HCT116 (cell line): ENCODE measurements at regions not wholly inside any gene's neighbourhood (a gene's known extent, or its start where the extent isn't known, plus 50 kb on each side); places are given as distances from the start of the nearest gene placed in this dataset.

Source experiments
- ATAC-seq: fragments of 200-7000 bp; cut with Tn5 transposase; 2 replicates; pipeline ENCODE4 v1.9.1; 2020; ENCODE audit warnings: mild to moderate bottlenecking, moderate library complexity
- BruUV-seq: library from RNA; stranded (reverse); fragments of 400-500 nt; replicated peaks from 2 replicates; lab custom pipeline; 2021; lab: Mats Ljungman, UMichigan
- CTCF ChIA-PET: fragments of 300-600 bp; sonication (Branson Sonifier 250); formaldehyde crosslinking; loops from one replicate; lab custom pipeline; 2021; ENCODE audit warnings: antibody characterized with exemption; lab: Charles Lee
- POLR2A ChIA-PET: fragments of 300-600, 350-600 bp; sonication (Branson Sonifier 250); formaldehyde crosslinking; loops from one replicate; lab custom pipeline; 2021; ENCODE audit warnings: antibody characterized with exemption; lab: Charles Lee
- RAD21 ChIA-PET, 2 experiments: fragments of 300-600 bp; sonication (Branson Sonifier 250); formaldehyde crosslinking; loops; one replicate each; lab custom pipeline; 2023; ENCODE audit warnings: low total read pairs in 2 of 2; ENCODE audit not compliant: uncharacterized antibody in 2 of 2, unreplicated experiment in 2 of 2, low non-redundant PET in 1 of 2; lab: Charles Lee
- DNase-seq: peaks from one replicate; pipeline ENCODE4 v3.0.0-alpha.2; 2010; ENCODE audit warnings: low read depth, low spot score
- H2AFZ ChIP-seq: fragments of 200-600 bp; shearing (Covaris generic), sonication (generic); 2 replicates; pipeline ENCODE4 v1.6.1; 2017; ENCODE audit warnings: low read depth, mixed run types, mixed read lengths, antibody characterized with exemption, low read length; ENCODE audit not compliant: poor library complexity, severe bottlenecking
- H3K27ac ChIP-seq: 2 replicates; pipeline ENCODE4 v1.5.1; 2012; ENCODE audit warnings: low read depth, low read length
- H3K27me3 ChIP-seq: fragments of 200-600 bp; sonication (generic); 2 replicates; pipeline ENCODE4 v1.6.1; 2016; ENCODE audit warnings: mixed run types, low read length, mixed read lengths; ENCODE audit not compliant: insufficient read depth
- H3K36me3 ChIP-seq, 2 experiments: fragments of 200-500 bp in 1 of 2; fragments of 200-600 bp in 1 of 2; sonication (Bioruptor generic) in 1 of 2; sonication (generic) in 1 of 2; 2 replicates each; pipeline versions ENCODE4 v1.5.1 to v1.6.1; 2014 to 2016; ENCODE audit warnings: low read length in 2 of 2, inconsistent platforms in 1 of 2, mixed read lengths in 1 of 2, mixed run types in 1 of 2; ENCODE audit not compliant: insufficient read depth in 2 of 2, control insufficient read depth in 1 of 2
- H3K4me1 ChIP-seq, 2 experiments: fragments of 200-600 bp in 1 of 2; sonication (generic) in 1 of 2; 2 replicates each; pipeline versions ENCODE4 v1.5.1 to v1.6.1; 2012 to 2017; ENCODE audit warnings: low read length in 2 of 2, inconsistent platforms in 1 of 2, mild to moderate bottlenecking in 1 of 2, mixed read lengths in 1 of 2, mixed run types in 1 of 2, moderate library complexity in 1 of 2; ENCODE audit not compliant: insufficient read depth in 2 of 2, control insufficient read depth in 1 of 2
- H3K4me2 ChIP-seq: fragments of 200-600 bp; sonication (generic); 2 replicates; pipeline ENCODE4 v1.6.1; 2017; ENCODE audit warnings: mixed run types, low read length, mixed read lengths
- H3K4me3 ChIP-seq, 2 experiments: fragments of 200-600 bp in 1 of 2; sonication (generic) in 1 of 2; replicated peaks in 1 of 2; 2 replicates each; pipeline ENCODE4 v1.5.1; 2011 to 2016; ENCODE audit warnings: low read length in 2 of 2, control low read depth in 1 of 2, low read depth in 1 of 2, mild to moderate bottlenecking in 1 of 2, mixed read lengths in 1 of 2, mixed run types in 1 of 2
- H3K79me2 ChIP-seq: fragments of 200-600 bp; sonication (generic); 2 replicates; pipeline ENCODE4 v1.6.1; 2017; ENCODE audit warnings: mild to moderate bottlenecking, mixed run types, low read length, moderate library complexity, mixed read lengths; ENCODE audit not compliant: insufficient read depth
- H3K9ac ChIP-seq: fragments of 200-600 bp; sonication (generic); 2 replicates; pipeline ENCODE4 v1.6.1; 2016; ENCODE audit warnings: low read length, mixed read lengths
- H3K9me2 ChIP-seq: fragments of 200-600 bp; sonication (generic), shearing (Covaris generic); 2 replicates; pipeline ENCODE4 v1.6.1; 2017; ENCODE audit warnings: mixed run types, mild to moderate bottlenecking, moderate library complexity; ENCODE audit not compliant: insufficient read depth
- H3K9me3 ChIP-seq, 2 experiments: fragments of 200-500 bp in 1 of 2; fragments of 200-600 bp in 1 of 2; sonication (Bioruptor generic) in 1 of 2; sonication (generic) in 1 of 2; 2 replicates each; pipeline ENCODE4 v1.6.1; 2014 to 2017; ENCODE audit warnings: low read length in 2 of 2, mixed read lengths in 2 of 2, inconsistent platforms in 1 of 2, low read depth in 1 of 2, mild to moderate bottlenecking in 1 of 2, mixed run types in 1 of 2, moderate library complexity in 1 of 2; ENCODE audit not compliant: control insufficient read depth in 1 of 2, insufficient read depth in 1 of 2
- H4K20me1 ChIP-seq: fragments of 200-600 bp; sonication (generic), shearing (Covaris generic); 2 replicates; pipeline ENCODE4 v1.6.1; 2017; ENCODE audit warnings: mixed run types, mild to moderate bottlenecking, moderate library complexity; ENCODE audit not compliant: insufficient read depth
- CBX3 ChIP-seq: IDR thresholded peaks from 2 replicates; pipeline ENCODE4 v1.6.1; 2012; ENCODE audit warnings: low read depth
- CEBPB ChIP-seq: IDR thresholded peaks from 2 replicates; pipeline ENCODE4 v1.6.1; 2012; ENCODE audit warnings: low read depth
- EZH2phosphoT487 ChIP-seq: fragments of 200-600 bp; IDR thresholded peaks from 2 replicates; pipeline ENCODE4 v1.6.1; 2018; ENCODE audit warnings: antibody characterized with exemption, borderline replicate concordance
- FOSL1 ChIP-seq: IDR thresholded peaks from 2 replicates; pipeline ENCODE4 v1.6.1; 2012; ENCODE audit warnings: low read depth
- MAX ChIP-seq: IDR thresholded peaks from 2 replicates; pipeline ENCODE4 v1.6.1; 2012
- SP1 ChIP-seq: IDR thresholded peaks from 2 replicates; pipeline ENCODE4 v1.6.1; 2012; ENCODE audit warnings: low read depth
- SRF ChIP-seq: IDR thresholded peaks from 2 replicates; pipeline ENCODE4 v1.6.1; 2012; ENCODE audit warnings: low read depth
- ZFX ChIP-seq: fragments of 450-650 bp; IDR thresholded peaks from 2 replicates; pipeline ENCODE4 v1.6.1; 2017
- ZNF274 ChIP-seq: fragments of 200-500 bp; sonication (Bioruptor generic); IDR thresholded peaks from 2 replicates; pipeline ENCODE4 v1.6.1; 2014; ENCODE audit warnings: mild to moderate bottlenecking, low read depth, low read length, inconsistent platforms
- intact Hi-C: fragments of 100-400 bp; cut with micrococcal nuclease; formaldehyde crosslinking; loops from 2 replicates; pipeline ENCODE4 v1.10.0; 2022

DNA sequence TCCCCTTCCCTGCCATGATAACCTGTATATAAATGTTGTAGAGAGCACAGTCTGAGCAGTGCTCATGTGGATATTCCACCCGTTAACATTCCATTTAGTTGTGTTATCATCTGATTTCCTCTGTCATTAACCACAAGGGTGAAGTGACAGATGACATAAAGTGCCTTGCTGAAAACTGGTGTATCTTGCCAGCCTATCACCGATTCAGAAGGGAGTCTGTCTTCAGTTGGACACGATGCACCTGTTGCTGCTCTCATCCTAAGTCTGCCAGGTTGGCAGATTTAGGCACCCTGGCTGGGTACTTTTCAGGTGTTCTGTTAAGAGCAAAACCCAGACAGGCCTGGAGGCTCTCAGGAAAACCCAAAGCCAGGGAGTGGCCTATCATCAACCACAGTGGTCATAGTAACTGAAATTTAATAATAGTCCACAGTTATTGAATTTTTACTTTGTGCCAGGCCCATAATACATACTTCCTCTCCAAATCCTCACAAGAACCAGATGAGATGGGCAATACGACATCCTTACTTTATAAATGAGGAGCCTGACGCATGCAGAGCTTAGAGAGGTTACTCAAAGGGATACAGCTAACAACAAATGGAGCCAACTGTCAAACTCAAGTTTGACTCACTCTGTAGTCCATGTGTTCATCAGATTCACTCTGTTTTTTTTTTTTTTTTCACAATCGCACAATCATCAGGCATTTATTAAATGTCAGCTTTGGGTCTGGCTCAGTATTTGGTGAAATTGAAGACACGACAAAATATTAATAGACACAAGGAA, 100.7 kb upstream of the SPRY4 start:
- no peak for ATAC-seq
- Histone ChIP-seq H3K9me3 (no peaks in the 10 kb centered on the region), H3K9me2 (no peaks in the 10 kb centered on the region), H3K4me2 (no peak overlapping the region), H3K4me3 (no peak overlapping the region), H3K79me2 (no peaks in the 10 kb centered on the region), H4K20me1 (no peaks in the 10 kb centered on the region), H3K4me1 (peaks cover 24 to 29% of the 10 kb centered on the region in 2 experiments), H3K36me3 (no peaks in the 10 kb centered on the region; a peak in 1 of 4 replicates), H3K27ac (no peak overlapping the region), H3K9ac (no peak overlapping the region), H3K27me3 (no peaks in the 10 kb centered on the region), H2AFZ (no peak overlapping the region)
- CTCF ChIA-PET, result no interaction called here
- DNase-seq, result no peak
- RAD21 ChIA-PET, result no interaction called here
- POLR2A ChIA-PET, result no interaction called here
- no peak for TF ChIP-seq SP1
- 0 out of 2 replicates have a peak, but pooled peaks have one; percentile 17 for TF ChIP-seq CBX3
- intact Hi-C loops, result no loop called here
- BruUV-seq, result no TSS peak

DNA sequence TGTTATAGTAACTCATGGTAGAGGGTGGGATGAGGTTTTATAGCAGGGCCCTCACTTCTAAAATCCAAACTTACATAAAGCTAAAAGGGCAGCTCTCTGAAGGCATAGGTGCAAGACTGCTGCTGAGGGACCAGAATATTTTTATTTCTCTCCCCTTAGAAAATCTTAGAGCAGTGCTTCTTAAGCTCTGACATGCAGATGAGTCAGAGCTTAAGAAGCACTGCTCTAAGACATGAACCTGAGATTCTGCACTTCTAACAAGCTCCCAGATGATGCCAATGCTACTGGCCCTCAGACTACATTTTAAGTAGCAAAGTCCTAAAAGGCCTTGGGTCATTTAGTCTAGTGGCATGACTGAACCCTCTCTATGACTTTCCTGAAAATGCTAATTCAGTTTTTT, 97.6 kb upstream of the SPRY4 start:
- ChIA-PET RAD21 (no interaction called here), CTCF (interaction anchor here (0.7 to 1.6 kb wide), 6 partner anchors 9 to 270 kb away, joined by 3 to 5 read pairs (median 4); no protein-coding TSS in a partner anchor), POLR2A (interaction anchor here (0.7 to 1.5 kb wide), 6 partner anchors 9 to 50 kb away, joined by 3 to 4 read pairs (median 4); no protein-coding TSS in a partner anchor)
- Histone ChIP-seq H4K20me1 (no peaks in the 10 kb centered on the region), H3K36me3 (no peaks in the 10 kb centered on the region), H3K4me1 (peaks cover 18 to 30% of the 10 kb centered on the region in 2 experiments)
- DNase-seq (no peak), ATAC-seq (peak; percentile 71)
- no peak for TF ChIP-seq EZH2phosphoT487
- TF ChIP-seq SRF, result no peak
- no peak for TF ChIP-seq ZNF274
- no peak for TF ChIP-seq ZFX
- TF ChIP-seq CEBPB, result no peak
- TF ChIP-seq FOSL1, result peak; percentile 46; the same call in 1 of the 2 replicates
- no peak for TF ChIP-seq MAX
- TF ChIP-seq, all 23 proteins: peak for 1
- Histone ChIP-seq H3K9ac (0 out of 2 replicates have a peak overlapping the region, but pooled peaks have one; percentile 26), H2AFZ (no peak overlapping the region), H3K27ac (peak overlapping the region; percentile 30; the same call in 1 of the 2 replicates), H3K9me3 (no peaks in the 10 kb centered on the region), H3K79me2 (no peaks in the 10 kb centered on the region), H3K9me2 (no peaks in the 10 kb centered on the region), H3K4me3 (no peak overlapping the region), H3K4me2 (peak overlapping the region; percentile 58), H3K27me3 (no peaks in the 10 kb centered on the region)
- BruUV-seq, result no TSS peak
- intact Hi-C loops, result no loop called here
